ENCODE measurements at regions not wholly inside any gene's neighbourhood (a gene's known extent, or its start where the extent isn't known, plus 50 kb on each side); places are given as distances from the start of the nearest gene placed in this dataset.
A peak's percentile ranks its signal among the peaks of the same experiment; 100 is the strongest.

GRCh38 chr1:175877939-175878737 is 134.7 kb upstream of the TNR start:
- H3K4me3 ChIP-seq (ENCODE audit: low read depth, low read length) = no peak overlapping the region
- no peak for TF ChIP-seq CTCF (IDR thresholded peaks at IDR 0.05; ENCODE audit: insufficient read depth, low read depth, low read length, missing control alignments)
- DNase-seq (ENCODE audit: low read depth) = no peak

- no peak overlapping the region for H3K4me3 ChIP-seq (ENCODE audit: low read depth, low read length)
- DNase-seq (ENCODE audit: low read depth) = no peak
- TF ChIP-seq CTCF (IDR thresholded peaks at IDR 0.05; ENCODE audit: insufficient read depth, low read depth, low read length, missing control alignments) = no peak
Observed at GRCh38 chr1:175875556-175875955, 132.2 kb upstream of the TNR start.

DNA sequence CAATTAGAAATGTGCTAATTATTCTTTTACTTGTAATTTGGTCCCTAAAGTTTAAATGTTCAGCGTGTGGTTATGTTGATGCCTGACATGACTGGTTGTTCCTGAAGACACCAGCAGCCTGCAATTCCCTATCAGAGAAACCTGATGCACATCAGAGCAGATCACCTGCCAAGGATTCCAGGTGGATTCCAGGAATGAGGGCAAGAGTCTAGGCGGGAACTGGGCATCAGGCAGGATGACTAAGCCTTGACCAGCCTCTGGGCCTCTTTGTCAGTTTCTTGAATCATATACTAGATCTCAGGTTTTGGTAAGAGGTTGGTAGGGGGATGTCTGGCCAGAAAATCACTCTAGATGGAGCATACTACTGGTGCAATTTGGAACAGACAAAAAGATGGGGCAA is 130.7 kb upstream of the TNR start:
- no peak for TF ChIP-seq CTCF (IDR thresholded peaks at IDR 0.05; ENCODE audit: insufficient read depth, low read depth, low read length, missing control alignments)
- no peak for DNase-seq (ENCODE audit: low read depth)
- no peak overlapping the region for H3K4me3 ChIP-seq (ENCODE audit: low read depth, low read length)

DNA sequence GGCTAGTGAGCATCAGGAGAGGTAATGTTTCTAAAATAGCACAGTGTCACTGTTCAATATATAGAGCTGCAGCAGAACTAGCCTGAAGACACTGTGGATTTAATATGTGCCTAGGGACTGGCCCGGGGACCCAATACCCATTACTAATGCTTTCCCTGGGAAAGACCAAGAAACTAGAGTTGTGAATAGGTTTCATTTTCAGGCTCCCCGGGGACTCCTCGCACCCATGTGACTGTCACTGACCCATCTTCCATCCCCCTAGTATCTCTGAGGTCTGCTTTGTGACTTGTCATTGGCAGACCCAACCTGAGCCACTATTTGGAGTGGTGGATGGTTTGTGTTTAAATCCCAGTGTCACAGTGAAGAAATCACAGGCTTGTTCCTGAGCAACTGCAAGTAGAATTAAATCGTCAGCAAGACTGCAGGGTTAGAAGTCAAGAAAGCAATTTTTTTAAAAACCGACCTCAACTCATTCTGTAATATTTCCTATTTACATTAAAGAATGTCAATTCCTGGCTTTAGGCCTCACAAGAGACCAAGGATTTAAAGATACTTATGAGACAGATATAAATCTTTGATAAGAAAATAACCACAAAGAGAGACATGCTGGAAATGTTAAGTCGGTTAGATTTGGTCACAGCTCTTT is 130.0 kb upstream of the TNR start:
- peak; percentile 65 for DNase-seq (ENCODE audit: low read depth)
- H3K4me3 ChIP-seq (ENCODE audit: low read depth, low read length) = no peak overlapping the region
- TF ChIP-seq CTCF (IDR thresholded peaks at IDR 0.05; ENCODE audit: insufficient read depth, low read depth, low read length, missing control alignments) = no peak

DNA sequence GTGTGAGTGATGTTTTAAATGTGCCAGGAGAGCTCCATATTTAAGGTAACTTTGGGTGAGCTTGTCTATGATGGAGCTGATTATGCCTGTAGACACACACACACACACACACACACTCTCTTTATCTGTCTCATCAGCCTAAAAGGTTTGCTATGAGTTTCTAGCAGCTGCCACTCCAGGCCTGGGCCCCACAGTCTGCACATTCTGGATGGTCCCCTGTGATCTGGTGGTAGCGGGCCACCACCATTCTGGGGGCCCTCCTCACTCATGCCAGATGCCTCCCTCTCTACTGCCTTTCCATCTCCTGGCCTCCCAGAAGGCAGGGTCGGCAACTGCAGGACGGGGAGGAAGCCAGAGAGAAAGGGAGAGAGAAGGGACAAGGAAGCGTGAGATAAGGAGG is 129.2 kb upstream of the TNR start:
- DNase-seq (ENCODE audit: low read depth) = no peak
- TF ChIP-seq CTCF (IDR thresholded peaks at IDR 0.05; ENCODE audit: insufficient read depth, low read depth, low read length, missing control alignments) = no peak
- H3K4me3 ChIP-seq (ENCODE audit: low read depth, low read length) = no peak overlapping the region

DNA sequence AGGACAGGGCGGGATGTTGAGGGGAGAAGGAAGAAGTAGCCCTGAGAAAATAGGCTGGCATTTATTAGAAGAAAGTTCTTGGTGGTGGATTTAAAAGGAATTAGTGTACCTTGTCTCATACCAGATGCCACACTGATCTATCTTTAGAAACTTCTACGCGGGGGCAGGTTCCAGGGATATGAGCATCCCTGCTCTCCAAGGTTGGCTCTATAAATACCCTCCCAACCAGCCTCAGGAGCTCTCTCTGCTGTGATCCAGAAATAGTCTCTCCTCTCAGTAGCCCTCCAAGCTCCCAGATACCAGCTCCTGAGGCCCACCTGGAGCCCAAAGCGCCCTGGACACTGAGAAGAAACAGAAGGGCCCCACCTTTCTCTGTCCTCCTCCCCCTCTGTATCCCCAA is 128.3 kb upstream of the TNR start:
- no peak for DNase-seq (ENCODE audit: low read depth)
- H3K4me3 ChIP-seq (ENCODE audit: low read depth, low read length) = no peak overlapping the region
- no peak for TF ChIP-seq CTCF (IDR thresholded peaks at IDR 0.05; ENCODE audit: insufficient read depth, low read depth, low read length, missing control alignments)

All from GM12865 (cell line).